Brain microvascular endothelial cell (primary cell): ENCODE measurements at regions not wholly inside any gene's neighbourhood (a gene's known extent, or its start where the extent isn't known, plus 50 kb on each side); places are given as distances from the start of the nearest gene placed in this dataset.

Experiments
- DNase-seq: peaks from one replicate; pipeline ENCODE4 v3.0.0-alpha.2; 2020
- H3K27ac ChIP-seq: fragments of 250-450 bp; sonication (Bioruptor Pico); 2 replicates; pipeline ENCODE4 v1.5.1; 2020; ENCODE audit warnings: mild to moderate bottlenecking, moderate library complexity
- H3K27me3 ChIP-seq: fragments of 250-450 bp; sonication (Bioruptor Pico); replicated peaks from 2 replicates; pipeline ENCODE4 v1.5.1; 2020; ENCODE audit warnings: mild to moderate bottlenecking
- H3K36me3 ChIP-seq: fragments of 250-450 bp; sonication (Bioruptor Pico); replicated peaks from 2 replicates; pipeline ENCODE4 v1.5.1; 2020; ENCODE audit warnings: mild to moderate bottlenecking
- H3K4me3 ChIP-seq: 2 replicates; pipeline ENCODE4 v1.5.1; 2011; ENCODE audit warnings: low read depth, mild to moderate bottlenecking, control low read depth, low read length, moderate library complexity
- in situ Hi-C: cut with HindIII; loops from 2 replicates; pipeline ENCODE4 v1.10.0; 2017; ENCODE audit warnings: low sequenced_read_pairs, low pct_ligation_motif_present
- TF ChIP-seq, protein P1 (sequence below): IDR thresholded peaks from 2 replicates; pipeline ENCODE4 v1.5.1; 2011; ENCODE audit warnings: low read depth, mild to moderate bottlenecking, moderate library complexity, low read length, control low read depth, inconsistent platforms; ENCODE audit errors: missing control alignments

DNA sequence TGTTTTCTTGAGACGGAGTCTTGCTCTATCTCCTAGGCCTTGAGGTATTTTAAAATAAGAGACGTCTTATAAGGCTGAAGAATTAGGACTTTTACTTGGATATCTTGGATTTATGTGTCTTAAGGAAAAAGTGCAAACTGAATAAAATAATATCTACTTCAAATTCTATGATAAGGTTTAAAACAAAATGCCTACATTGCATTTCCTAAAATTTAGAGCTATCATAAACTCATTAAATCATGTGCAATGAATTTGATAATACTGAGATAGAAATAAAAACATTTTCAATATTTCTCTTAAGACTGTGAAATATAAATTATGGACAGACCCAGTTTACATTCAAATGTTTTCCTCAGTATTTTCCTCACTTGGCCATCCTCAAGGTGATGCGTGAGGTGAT is 729.5 kb upstream of the LMO3 start:
- TF ChIP-seq, protein P1, sequence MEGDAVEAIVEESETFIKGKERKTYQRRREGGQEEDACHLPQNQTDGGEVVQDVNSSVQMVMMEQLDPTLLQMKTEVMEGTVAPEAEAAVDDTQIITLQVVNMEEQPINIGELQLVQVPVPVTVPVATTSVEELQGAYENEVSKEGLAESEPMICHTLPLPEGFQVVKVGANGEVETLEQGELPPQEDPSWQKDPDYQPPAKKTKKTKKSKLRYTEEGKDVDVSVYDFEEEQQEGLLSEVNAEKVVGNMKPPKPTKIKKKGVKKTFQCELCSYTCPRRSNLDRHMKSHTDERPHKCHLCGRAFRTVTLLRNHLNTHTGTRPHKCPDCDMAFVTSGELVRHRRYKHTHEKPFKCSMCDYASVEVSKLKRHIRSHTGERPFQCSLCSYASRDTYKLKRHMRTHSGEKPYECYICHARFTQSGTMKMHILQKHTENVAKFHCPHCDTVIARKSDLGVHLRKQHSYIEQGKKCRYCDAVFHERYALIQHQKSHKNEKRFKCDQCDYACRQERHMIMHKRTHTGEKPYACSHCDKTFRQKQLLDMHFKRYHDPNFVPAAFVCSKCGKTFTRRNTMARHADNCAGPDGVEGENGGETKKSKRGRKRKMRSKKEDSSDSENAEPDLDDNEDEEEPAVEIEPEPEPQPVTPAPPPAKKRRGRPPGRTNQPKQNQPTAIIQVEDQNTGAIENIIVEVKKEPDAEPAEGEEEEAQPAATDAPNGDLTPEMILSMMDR, result no peak
- DNase-seq, result no peak
- in situ Hi-C loops, result no loop called here
- H3K27me3 ChIP-seq, result no peaks in the 10 kb centered on the region
- no peaks in the 10 kb centered on the region for H3K36me3 ChIP-seq
- H3K4me3 ChIP-seq, result no peak overlapping the region
- H3K27ac ChIP-seq, result no peak overlapping the region

DNA sequence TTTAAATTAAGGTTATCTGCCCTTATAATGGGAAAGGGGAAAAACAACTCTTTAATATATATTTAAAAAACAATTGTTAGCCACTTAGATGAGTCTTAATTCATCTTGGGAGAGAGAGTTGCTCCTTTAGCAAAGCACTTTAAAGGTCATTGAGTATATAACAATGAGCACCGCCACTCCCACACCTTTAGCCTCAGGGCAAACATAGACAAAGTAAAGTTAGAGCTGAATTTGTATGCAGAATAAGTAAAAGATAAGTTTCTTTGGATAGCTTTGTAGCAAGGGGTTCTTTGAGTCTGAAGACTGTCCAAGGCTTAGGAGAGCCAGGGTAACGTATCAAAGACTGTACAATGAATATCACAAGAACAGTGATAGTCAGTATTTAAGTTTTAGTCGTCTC is 728.8 kb upstream of the LMO3 start:
- no peak overlapping the region for H3K27ac ChIP-seq
- in situ Hi-C loops, result no loop called here
- H3K27me3 ChIP-seq, result no peaks in the 10 kb centered on the region
- H3K36me3 ChIP-seq, result no peaks in the 10 kb centered on the region
- no peak overlapping the region for H3K4me3 ChIP-seq
- TF ChIP-seq, protein P1, result no peak
- DNase-seq, result no peak

DNA sequence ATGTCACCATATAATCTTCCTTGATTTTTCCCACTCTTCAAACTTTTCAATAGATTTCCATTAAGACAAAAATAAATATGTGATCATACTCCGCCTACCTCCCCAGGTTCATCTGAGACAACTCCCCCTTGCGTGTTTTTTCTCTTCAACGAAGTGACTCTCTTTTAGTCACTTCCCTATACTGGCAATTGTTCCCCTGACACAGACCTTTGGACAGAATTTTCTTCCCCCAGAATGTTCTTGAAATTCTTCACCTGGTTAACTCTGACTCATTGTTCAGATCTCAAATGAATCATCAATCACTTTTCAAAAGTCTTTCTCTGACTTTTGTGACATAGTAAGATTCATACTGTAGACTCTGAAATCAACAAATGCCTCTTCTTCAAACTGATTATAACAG is 727.3 kb upstream of the LMO3 start:
- no peak overlapping the region for H3K27ac ChIP-seq
- H3K27me3 ChIP-seq, result no peaks in the 10 kb centered on the region
- DNase-seq, result no peak
- H3K36me3 ChIP-seq, result no peaks in the 10 kb centered on the region
- in situ Hi-C loops, result no loop called here
- TF ChIP-seq, protein P1, result no peak
- no peak overlapping the region for H3K4me3 ChIP-seq

DNA sequence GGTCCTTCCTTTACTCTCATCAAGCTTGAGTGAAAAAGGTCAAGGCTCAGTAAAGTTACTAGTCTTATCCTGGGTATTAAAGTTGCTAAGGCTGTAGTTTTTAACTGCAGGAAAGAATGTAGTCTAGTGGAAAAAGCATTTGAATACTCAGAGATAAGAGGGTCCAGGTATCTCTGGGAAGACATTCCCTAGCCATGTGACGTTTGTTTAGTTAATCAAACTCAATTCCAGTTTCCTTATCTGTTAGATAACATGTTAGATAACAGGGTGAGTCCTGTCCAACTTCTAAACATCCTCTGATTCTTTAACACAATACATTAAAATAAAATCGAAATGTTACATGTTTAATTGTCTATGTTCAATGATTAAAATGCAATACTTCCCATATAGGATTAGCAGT is 720.7 kb upstream of the LMO3 start:
- TF ChIP-seq, protein P1, result no peak
- Histone ChIP-seq H3K4me3 (no peak overlapping the region), H3K27ac (no peak overlapping the region), H3K36me3 (no peaks in the 10 kb centered on the region), H3K27me3 (no peaks in the 10 kb centered on the region)
- in situ Hi-C loops, result no loop called here
- DNase-seq, result no peak

DNA sequence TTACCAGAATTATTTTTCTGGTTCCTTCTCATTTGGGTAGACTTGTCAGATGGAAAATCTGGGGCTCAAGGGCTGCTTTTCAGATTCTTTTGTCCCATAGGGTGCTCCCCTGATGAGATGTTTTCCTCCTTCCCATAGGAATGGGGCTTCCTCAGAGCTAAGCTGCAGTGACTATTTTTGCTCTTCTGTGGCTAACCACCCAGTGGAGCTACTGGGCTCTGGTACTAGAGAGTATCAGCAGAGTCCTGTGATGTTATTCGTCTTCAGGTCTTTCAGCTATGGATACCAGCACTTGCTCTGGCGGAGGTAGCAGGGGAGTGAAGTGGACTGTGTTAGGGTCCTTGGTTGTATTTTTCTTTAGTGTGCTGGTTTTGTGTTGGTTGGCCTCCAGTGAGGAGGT is 716.1 kb upstream of the LMO3 start:
- Histone ChIP-seq H3K27me3 (no peaks in the 10 kb centered on the region), H3K4me3 (no peak overlapping the region), H3K27ac (no peak overlapping the region), H3K36me3 (no peaks in the 10 kb centered on the region)
- no peak for DNase-seq
- in situ Hi-C loops, result no loop called here
- TF ChIP-seq, protein P1, result no peak

DNA sequence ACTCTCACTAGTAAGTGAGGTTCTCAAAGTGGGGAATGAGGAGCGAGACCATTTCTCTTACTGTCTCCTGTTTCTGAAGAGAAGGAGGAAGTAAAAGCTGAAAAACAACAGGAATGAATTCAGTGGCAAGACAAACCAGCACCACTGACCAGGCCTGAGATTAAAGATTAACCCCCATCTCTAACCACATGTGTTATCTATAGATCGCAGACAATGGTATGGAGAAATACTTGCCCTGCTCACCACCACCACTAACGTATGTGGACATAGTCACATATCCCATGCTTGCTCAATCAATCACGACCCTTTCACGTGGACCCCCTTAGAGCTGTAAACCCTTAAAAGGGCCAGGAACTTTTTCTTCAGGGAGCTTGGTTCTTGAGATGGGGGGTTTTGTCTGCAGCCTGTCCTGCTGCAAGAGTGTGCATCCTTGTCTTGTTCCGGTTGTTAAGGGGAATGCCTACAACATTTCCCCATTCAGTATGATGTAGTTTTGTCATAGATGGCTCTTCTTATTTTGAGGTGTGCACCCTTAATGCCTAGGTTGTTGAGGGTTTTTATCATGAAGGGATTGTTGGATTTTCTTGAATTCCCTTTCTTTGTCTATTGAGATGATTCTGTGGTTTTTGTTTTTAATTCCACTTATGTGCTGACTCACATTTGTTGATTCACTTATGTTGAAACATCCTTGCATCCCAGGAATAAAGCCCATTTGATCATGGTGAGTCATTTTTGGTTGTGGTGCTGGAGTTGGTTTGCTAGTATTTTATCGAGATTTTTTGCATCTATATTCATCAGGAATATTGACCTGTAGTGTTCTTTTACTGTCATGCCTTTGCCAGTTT is 698.8 kb upstream of the LMO3 start:
- Histone ChIP-seq H3K27ac (no peak overlapping the region), H3K36me3 (no peaks in the 10 kb centered on the region), H3K27me3 (no peaks in the 10 kb centered on the region), H3K4me3 (no peak overlapping the region)
- in situ Hi-C loops, result no loop called here
- no peak for DNase-seq
- TF ChIP-seq, protein P1, result no peak
